Globus pallidus (tissue), 1 donor: ENCODE measurements at regions not wholly inside any gene's neighbourhood (a gene's known extent, or its start where the extent isn't known, plus 50 kb on each side); places are given as distances from the start of the nearest gene placed in this dataset.

ENCODE experiments used
- DNase-seq: peaks from one replicate; pipeline ENCODE4 v3.0.0-alpha.2; 2015; ENCODE audit warnings: low spot score

- DNase-seq, result no peak
Measured at GRCh38 chr13:86946734-86947133, 724.4 kb upstream of the SLITRK5 start.

GRCh38 chr13:86954341-86954740 is 716.8 kb upstream of the SLITRK5 start:
- no peak for DNase-seq

- no peak for DNase-seq
Measured at GRCh38 chr13:86960876-86961275, 710.3 kb upstream of the SLITRK5 start.

GRCh38 chr13:86974251-86974994 is 696.7 kb upstream of the SLITRK5 start:
- no peak for DNase-seq

- DNase-seq, result no peak
Measured at GRCh38 chr13:86974995-86975328, 696.2 kb upstream of the SLITRK5 start.

GRCh38 chr13:86976521-86977324 is 694.4 kb upstream of the SLITRK5 start:
- no peak for DNase-seq

- no peak for DNase-seq
Measured at GRCh38 chr13:86986448-86986847, 684.7 kb upstream of the SLITRK5 start.

- no peak for DNase-seq
Measured at GRCh38 chr13:86992251-86992650, 678.9 kb upstream of the SLITRK5 start.

GRCh38 chr13:87003265-87003664 is 667.9 kb upstream of the SLITRK5 start:
- DNase-seq, result no peak

GRCh38 chr13:87005511-87005910 is 665.7 kb upstream of the SLITRK5 start:
- DNase-seq, result no peak

GRCh38 chr13:87035526-87035925 is 635.6 kb upstream of the SLITRK5 start:
- no peak for DNase-seq

GRCh38 chr13:87042946-87043345 is 628.2 kb upstream of the SLITRK5 start:
- DNase-seq, result no peak

GRCh38 chr13:87052731-87053130 is 618.4 kb upstream of the SLITRK5 start:
- no peak for DNase-seq

GRCh38 chr13:87057807-87058520 is 613.2 kb upstream of the SLITRK5 start:
- no peak for DNase-seq

- DNase-seq, result no peak
Measured at GRCh38 chr13:87058786-87059329, 612.3 kb upstream of the SLITRK5 start.

GRCh38 chr13:87078947-87079795 is 592.0 kb upstream of the SLITRK5 start:
- DNase-seq, result no peak

- no peak for DNase-seq
Measured at GRCh38 chr13:87080100-87080779, 590.9 kb upstream of the SLITRK5 start.

GRCh38 chr13:87084192-87084591 is 587.0 kb upstream of the SLITRK5 start:
- no peak for DNase-seq

GRCh38 chr13:87087741-87088140 is 583.4 kb upstream of the SLITRK5 start:
- DNase-seq, result no peak

- DNase-seq, result no peak
Measured at GRCh38 chr13:87089391-87089790, 581.8 kb upstream of the SLITRK5 start.

GRCh38 chr13:87093399-87093798 is 577.8 kb upstream of the SLITRK5 start:
- DNase-seq, result no peak
